K562 (cell line): ENCODE measurements at regions not wholly inside any gene's neighbourhood (a gene's known extent, or its start where the extent isn't known, plus 50 kb on each side); places are given as distances from the start of the nearest gene placed in this dataset.

Source experiments
- ATAC-seq: fragments of 200-7000 bp; cut with Tn5 transposase; 3 replicates; pipeline ENCODE4 v1.9.1; 2020; ENCODE audit warnings: moderate library complexity
- BruUV-seq: library from RNA; stranded (reverse); fragments of 400-500 nt; replicated peaks from 2 replicates; lab custom pipeline; 2021; lab: Mats Ljungman, UMichigan
- CTCF ChIA-PET: fragments of 300-600 bp; formaldehyde crosslinking; extraction: SDS; loops from one replicate; lab custom pipeline; 2021; ENCODE audit warnings: low intra/inter-chr PET ratio; lab: Yijun Ruan, JAX
- POLR2A ChIA-PET: fragments of 300-600, 350-650 bp; sonication (Branson Sonifier 250); formaldehyde crosslinking; extraction: SDS; loops from one replicate; lab custom pipeline; 2021; ENCODE audit warnings: antibody characterized with exemption, inconsistent platforms; lab: Yijun Ruan, JAX
- DNase-seq, 4 experiments: peaks; one replicate each; pipeline versions ENCODE4 v3.0.0 to v3.0.0-alpha.2; 2011 to 2018; ENCODE audit warnings: low spot score in 3 of 4, mixed read lengths in 3 of 4; ENCODE audit errors: extremely low read depth in 1 of 4
- FAIRE-seq: peaks from 2 replicates; lab custom pipeline; 2011; peaks lifted over from hg19 to GRCh38; lab: Jason Lieb, UNC
- H2AFZ ChIP-seq: 2 replicates; pipeline ENCODE4 v1.6.0; 2011; ENCODE audit warnings: low read depth, low read length, control low read depth, inconsistent platforms
- H3K27ac ChIP-seq: fragments of 200-600 bp; 3 replicates; pipeline ENCODE4 v1.8.0; 2011; ENCODE audit warnings: low read depth, mild to moderate bottlenecking, control low read depth, inconsistent platforms, low read length, moderate library complexity, mixed read lengths; ENCODE audit errors: extremely low read depth
- H3K27me3 ChIP-seq, 2 experiments: fragments of 300-600 bp in 1 of 2; 2 replicates in 1 of 2; 3 replicates in 1 of 2; pipeline versions ENCODE4 v1.6.0 to v1.8.0; 2011; ENCODE audit warnings: inconsistent platforms in 2 of 2, low read length in 2 of 2, mild to moderate bottlenecking in 1 of 2, mixed read lengths in 1 of 2, moderate library complexity in 1 of 2; ENCODE audit not compliant: control insufficient read depth in 2 of 2, insufficient read depth in 2 of 2
- H3K36me3 ChIP-seq: fragments of 300-600 bp; 3 replicates; pipeline ENCODE4 v1.8.0; 2011; ENCODE audit warnings: mild to moderate bottlenecking, low read length, inconsistent platforms; ENCODE audit not compliant: control insufficient read depth, insufficient read depth
- H3K4me1 ChIP-seq, 2 experiments: fragments of 200-600 bp in 1 of 2; replicated peaks in 1 of 2; 2 replicates in 1 of 2; 3 replicates in 1 of 2; pipeline versions ENCODE4 v1.5.1 to v1.8.0; 2011; ENCODE audit warnings: inconsistent platforms in 2 of 2, low read length in 2 of 2, mild to moderate bottlenecking in 1 of 2, mixed read lengths in 1 of 2, moderate library complexity in 1 of 2; ENCODE audit not compliant: control insufficient read depth in 2 of 2, insufficient read depth in 2 of 2
- H3K4me2 ChIP-seq: 2 replicates; pipeline ENCODE4 v1.6.1; 2011; ENCODE audit warnings: low read length, control low read depth, inconsistent platforms, mixed read lengths; ENCODE audit not compliant: insufficient read depth
- H3K4me3 ChIP-seq: fragments of 200-600 bp; sonication (generic), shearing (Covaris generic); 2 replicates; pipeline ENCODE4 v1.5.1; 2016; ENCODE audit warnings: control low read depth, inconsistent platforms
- H3K79me2 ChIP-seq: fragments of 200-600 bp; 3 replicates; pipeline ENCODE4 v1.8.0; 2011; ENCODE audit warnings: low read length, inconsistent platforms; ENCODE audit not compliant: control insufficient read depth, insufficient read depth
- H3K9ac ChIP-seq, 2 experiments: 2 replicates each; pipeline versions ENCODE4 v1.6.0 to v1.6.1; 2011; ENCODE audit warnings: low read depth in 2 of 2, low read length in 2 of 2, control low read depth in 1 of 2, inconsistent platforms in 1 of 2, mild to moderate bottlenecking in 1 of 2, mixed read lengths in 1 of 2; ENCODE audit not compliant: insufficient read depth in 1 of 2
- H3K9me1 ChIP-seq: one replicate; pipeline ENCODE4 v1.6.0; 2011; ENCODE audit warnings: inconsistent platforms, mild to moderate bottlenecking, low read length, moderate library complexity; ENCODE audit not compliant: control insufficient read depth, insufficient read depth
- H3K9me3 ChIP-seq: replicated peaks from 2 replicates; pipeline ENCODE4 v1.5.1; 2011; ENCODE audit warnings: low read depth, low read length, inconsistent platforms; ENCODE audit not compliant: control insufficient read depth, insufficient read depth
- H4K20me1 ChIP-seq: replicated peaks from 2 replicates; pipeline ENCODE4 v1.6.1; 2011; ENCODE audit warnings: low read length, inconsistent platforms, mixed read lengths; ENCODE audit not compliant: control insufficient read depth, insufficient read depth
- AFF1 ChIP-seq, 2 experiments: fragments of 450-650 bp; IDR thresholded peaks; 2 replicates each; pipeline ENCODE4 v1.6.1; 2018; ENCODE audit warnings: mild to moderate bottlenecking in 2 of 2, low read depth in 1 of 2; ENCODE audit not compliant: partially characterized antibody in 2 of 2
- STAT5B ChIP-seq: fragments of 250-450 bp; sonication (Bioruptor Pico); IDR thresholded peaks from 2 replicates; pipeline ENCODE4 v1.8.0; 2021; ENCODE audit warnings: mild to moderate bottlenecking, inconsistent platforms
- WGBS: fragments of 100-300 bp; shearing (Covaris generic); methylation state at CpG from one replicate; pipeline ENCODE4 v1.1.6; 2016; ENCODE audit warnings: low coverage, mixed read lengths; ENCODE audit not compliant: insufficient coverage; ENCODE audit errors: missing lambda C conversion rate; 5-methylcytosine and 5-hydroxymethylcytosine counted together
- in situ Hi-C: fragments of 300-500 bp; cut with MboI; formaldehyde crosslinking; loops from 4 replicates; pipeline ENCODE4 v1.15.0; 2018; ENCODE audit warnings: inconsistent platforms, mixed read lengths
- intact Hi-C: fragments of 100-400 bp; cut with micrococcal nuclease; formaldehyde crosslinking; loops from 2 replicates; pipeline ENCODE4 v1.14.2; 2022

GRCh38 chr12:28107679-28108078 is 82.6 kb upstream of the CCDC91 start:
- Histone ChIP-seq H3K9me3 (no peaks in the 10 kb centered on the region), H4K20me1 (no peaks in the 10 kb centered on the region), H3K9ac (no peak overlapping the region), H3K9me1 (no peaks in the 10 kb centered on the region), H2AFZ (no peak overlapping the region), H3K27me3 (no peaks in the 10 kb centered on the region), H3K4me3 (no peak overlapping the region), H3K4me1 (peaks cover 0 to 6% of the 10 kb centered on the region in 2 experiments; a peak in 2 of 5 replicates), H3K36me3 (no peaks in the 10 kb centered on the region), H3K4me2 (no peak overlapping the region), H3K79me2 (no peaks in the 10 kb centered on the region), H3K27ac (no peak overlapping the region)
- no TSS peak for BruUV-seq
- ChIA-PET CTCF (no interaction called here), POLR2A (no interaction called here)
- TF ChIP-seq STAT5B (CRISPR knock-in tag) (no peak), AFF1 (IDR thresholded peaks at IDR 0.05; ENCODE audit: low read depth in 1 of 2, partially characterized antibody in 2 of 2) (peak in 1 of 2 experiments; percentile 63)
- DNase-seq (no peak), ATAC-seq (no peak), FAIRE-seq (no peak)
- intact Hi-C loops = no loop called here
- 35% methylated on average over 2 of the region's 2 CpGs for WGBS
- in situ Hi-C loops = no loop called here
